Gastroesophageal sphincter (tissue), 4 donors: ENCODE measurements at regions not wholly inside any gene's neighbourhood (a gene's known extent, or its start where the extent isn't known, plus 50 kb on each side); places are given as distances from the start of the nearest gene placed in this dataset.

Experiments
- ATAC-seq: fragments of 150-250 bp; one replicate; pipeline ENCODE4 v1.9.1; 2016; ENCODE audit warnings: mild to moderate bottlenecking, moderate library complexity
- H3K27ac ChIP-seq, 4 donors: fragments of 200-600 bp; sonication (generic) in 3 of 4; 1 replicate in 3 of 4; 2 replicates in 1 of 4; pipeline ENCODE4 v1.5.1; 2016 to 2019
- H3K27me3 ChIP-seq: fragments of 200-600 bp; sonication (generic); one replicate; pipeline ENCODE4 v1.5.1; 2019
- H3K36me3 ChIP-seq, 2 donors: fragments of 200-600 bp; sonication (generic); one replicate each; pipeline ENCODE4 v1.5.1; 2019; ENCODE audit warnings: control low read depth in 1 of 2
- H3K4me1 ChIP-seq, 3 donors: fragments of 200-600 bp; sonication (generic); 1 replicate in 2 of 3; 2 replicates in 1 of 3; pipeline ENCODE4 v1.5.1; 2016 to 2019; ENCODE audit warnings: control low read depth in 2 of 3
- H3K4me3 ChIP-seq, 2 donors: fragments of 200-600 bp; sonication (generic); one replicate each; pipeline ENCODE4 v1.5.1; 2019; ENCODE audit warnings: mild to moderate bottlenecking in 1 of 2, moderate library complexity in 1 of 2
- H3K9me3 ChIP-seq, 3 donors: fragments of 200-600 bp; sonication (generic); one replicate each; pipeline ENCODE4 v1.5.1; 2017 to 2019; ENCODE audit warnings: control low read depth in 2 of 3
- EP300 ChIP-seq: sonication (generic); formaldehyde crosslinking; IDR thresholded peaks from one replicate; pipeline ENCODE4 v1.6.1; 2017; ENCODE audit warnings: antibody characterized with exemption, mild to moderate bottlenecking
- POLR2A ChIP-seq, 2 donors: fragments of 450-650 bp; IDR thresholded peaks; one replicate each; pipeline ENCODE4 v1.6.1; 2017; ENCODE audit warnings: antibody characterized with exemption in 2 of 2, mild to moderate bottlenecking in 2 of 2, moderate library complexity in 1 of 2
- POLR2AphosphoS5 ChIP-seq: sonication (generic); formaldehyde crosslinking; IDR thresholded peaks from one replicate; pipeline ENCODE4 v1.6.1; 2017; ENCODE audit warnings: antibody characterized with exemption
- WGBS, 2 donors: methylation state at CpG; one replicate each; pipeline ENCODE4 v1.1.5; 2018; ENCODE audit warnings: low coverage in 1 of 2; 5-methylcytosine and 5-hydroxymethylcytosine counted together
- TF ChIP-seq, protein P1 (sequence below), 4 experiments: fragments of 200-600 bp in 2 of 4; fragments of 450-650 bp in 2 of 4; sonication (generic) in 1 of 4; IDR thresholded peaks; one replicate each; pipeline ENCODE4 v1.5.1; 2017 to 2019; ENCODE audit warnings: antibody characterized with exemption in 4 of 4, mild to moderate bottlenecking in 2 of 4, moderate library complexity in 2 of 4

DNA sequence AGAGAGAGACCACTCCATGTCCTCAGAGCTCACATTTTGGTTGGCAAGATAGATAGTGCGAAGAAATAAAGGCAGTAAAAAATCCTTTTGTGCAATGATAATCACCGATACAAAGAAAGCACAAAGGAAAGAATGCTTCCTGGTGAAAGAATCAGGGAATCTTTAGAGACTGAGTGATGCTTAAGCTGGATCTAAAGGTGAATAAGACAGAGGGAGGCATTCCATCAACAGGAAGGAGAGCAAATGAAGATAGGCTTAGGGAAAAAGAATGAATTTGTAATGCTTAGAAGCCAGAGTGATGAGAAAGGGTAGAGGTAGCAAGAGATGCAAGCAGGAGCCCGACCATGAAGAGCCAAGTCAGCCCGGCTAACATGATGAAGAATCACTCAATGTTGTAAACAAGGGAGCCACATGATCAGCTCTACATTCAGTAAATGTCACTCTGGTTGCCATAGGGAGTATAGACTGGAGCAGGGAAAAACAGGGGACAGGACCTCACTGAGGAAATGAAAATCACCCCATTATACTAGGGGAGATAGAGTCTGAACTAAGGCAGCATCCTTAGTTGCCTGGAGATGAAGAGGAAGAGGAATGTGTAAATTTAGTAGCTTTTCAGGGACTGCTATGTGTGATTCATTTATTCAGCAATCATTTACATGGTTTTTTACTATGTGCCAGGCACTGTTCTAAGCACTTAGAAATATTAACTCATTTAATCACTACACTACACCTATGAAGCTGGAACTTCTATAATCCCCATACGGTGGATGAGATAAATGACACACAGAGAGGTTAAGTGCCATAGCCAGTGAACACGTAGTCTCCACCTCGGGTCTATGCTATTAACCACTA lies 402.6 kb upstream of the NFIA start:
- Histone ChIP-seq H3K27ac (no peak overlapping the region), H3K9me3 (no peaks in the 10 kb centered on the region), H3K36me3 (no peaks in the 10 kb centered on the region), H3K27me3 (no peaks in the 10 kb centered on the region), H3K4me1 (no peaks in the 10 kb centered on the region), H3K4me3 (no peak overlapping the region)
- no peak for ATAC-seq
- 75 to 79% methylated on average over 6 to 7 of the region's 7 CpGs for WGBS, 2 donors
- TF ChIP-seq, protein P1, sequence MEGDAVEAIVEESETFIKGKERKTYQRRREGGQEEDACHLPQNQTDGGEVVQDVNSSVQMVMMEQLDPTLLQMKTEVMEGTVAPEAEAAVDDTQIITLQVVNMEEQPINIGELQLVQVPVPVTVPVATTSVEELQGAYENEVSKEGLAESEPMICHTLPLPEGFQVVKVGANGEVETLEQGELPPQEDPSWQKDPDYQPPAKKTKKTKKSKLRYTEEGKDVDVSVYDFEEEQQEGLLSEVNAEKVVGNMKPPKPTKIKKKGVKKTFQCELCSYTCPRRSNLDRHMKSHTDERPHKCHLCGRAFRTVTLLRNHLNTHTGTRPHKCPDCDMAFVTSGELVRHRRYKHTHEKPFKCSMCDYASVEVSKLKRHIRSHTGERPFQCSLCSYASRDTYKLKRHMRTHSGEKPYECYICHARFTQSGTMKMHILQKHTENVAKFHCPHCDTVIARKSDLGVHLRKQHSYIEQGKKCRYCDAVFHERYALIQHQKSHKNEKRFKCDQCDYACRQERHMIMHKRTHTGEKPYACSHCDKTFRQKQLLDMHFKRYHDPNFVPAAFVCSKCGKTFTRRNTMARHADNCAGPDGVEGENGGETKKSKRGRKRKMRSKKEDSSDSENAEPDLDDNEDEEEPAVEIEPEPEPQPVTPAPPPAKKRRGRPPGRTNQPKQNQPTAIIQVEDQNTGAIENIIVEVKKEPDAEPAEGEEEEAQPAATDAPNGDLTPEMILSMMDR (IDR thresholded peaks at IDR 0.05) = no peak
- TF ChIP-seq POLR2A (IDR thresholded peaks at IDR 0.05) (no peak), EP300 (no peak), POLR2AphosphoS5 (no peak)

GRCh38 chr1:60678802-60679201 lies 403.6 kb upstream of the NFIA start:
- H3K27ac ChIP-seq = no peak overlapping the region
- WGBS, 2 donors = 72 to 75% methylated on average over 2 of the region's 2 CpGs
- no peaks in the 10 kb centered on the region for H3K36me3 ChIP-seq
- H3K4me1 ChIP-seq = no peaks in the 10 kb centered on the region
- no peak for ATAC-seq
- H3K4me3 ChIP-seq = no peak overlapping the region
- TF ChIP-seq POLR2AphosphoS5 (no peak), EP300 (no peak), POLR2A (IDR thresholded peaks at IDR 0.05) (no peak)
- TF ChIP-seq, protein P1 (IDR thresholded peaks at IDR 0.05) = no peak
- no peaks in the 10 kb centered on the region for H3K27me3 ChIP-seq
- H3K9me3 ChIP-seq = no peaks in the 10 kb centered on the region

DNA sequence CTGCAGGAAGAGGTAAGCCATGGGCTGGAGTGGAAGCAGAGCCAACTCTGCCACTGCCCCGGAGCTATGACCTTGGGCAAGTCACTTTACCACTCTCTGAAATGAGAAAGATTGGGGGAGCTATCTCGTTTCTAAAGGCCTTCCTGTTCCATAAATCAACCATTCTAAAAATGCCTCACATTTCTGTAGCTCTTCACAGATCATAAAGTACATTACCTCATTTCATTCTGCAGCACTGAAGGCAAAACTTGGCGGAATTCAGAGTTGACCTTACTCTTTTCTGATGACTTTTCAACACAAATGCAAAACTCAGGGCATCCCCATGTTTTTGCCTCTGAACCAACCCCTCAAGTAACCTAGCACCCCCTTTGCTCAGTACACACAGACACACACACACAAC lies 404.0 kb upstream of the NFIA start:
- no peak overlapping the region for H3K27ac ChIP-seq
- no peak overlapping the region for H3K4me3 ChIP-seq
- ATAC-seq = no peak
- WGBS, 2 donors = 69 to 75% methylated on average over 3 of the region's 3 CpGs
- no peaks in the 10 kb centered on the region for H3K36me3 ChIP-seq
- no peak for TF ChIP-seq POLR2A (IDR thresholded peaks at IDR 0.05)
- TF ChIP-seq, protein P1 (IDR thresholded peaks at IDR 0.05) = no peak
- TF ChIP-seq POLR2AphosphoS5 = no peak
- TF ChIP-seq EP300 = no peak
- no peaks in the 10 kb centered on the region for H3K27me3 ChIP-seq
- no peaks in the 10 kb centered on the region for H3K4me1 ChIP-seq
- H3K9me3 ChIP-seq = no peaks in the 10 kb centered on the region

- H3K27me3 ChIP-seq = no peaks in the 10 kb centered on the region
- TF ChIP-seq POLR2AphosphoS5 = no peak
- TF ChIP-seq, protein P1 (IDR thresholded peaks at IDR 0.05) = no peak
- no peak for TF ChIP-seq EP300
- no peak for TF ChIP-seq POLR2A (IDR thresholded peaks at IDR 0.05)
- no peak for ATAC-seq
- H3K36me3 ChIP-seq = no peaks in the 10 kb centered on the region
- WGBS, 2 donors = 86 to 94% methylated on average over 1 to 2 of the region's 2 CpGs
- H3K4me1 ChIP-seq = no peaks in the 10 kb centered on the region
- H3K27ac ChIP-seq = no peak overlapping the region
- no peak overlapping the region for H3K4me3 ChIP-seq
- H3K9me3 ChIP-seq = no peaks in the 10 kb centered on the region
These were observed 409.9 kb upstream of the NFIA start for GRCh38 chr1:60672449-60672848.

- TF ChIP-seq POLR2A (IDR thresholded peaks at IDR 0.05) (no peak), POLR2AphosphoS5 (no peak), EP300 (no peak)
- TF ChIP-seq, protein P1 (IDR thresholded peaks at IDR 0.05) = no peak
- Histone ChIP-seq H3K9me3 (no peaks in the 10 kb centered on the region), H3K4me3 (no peak overlapping the region), H3K27me3 (no peaks in the 10 kb centered on the region), H3K4me1 (no peaks in the 10 kb centered on the region), H3K36me3 (no peaks in the 10 kb centered on the region), H3K27ac (no peak overlapping the region)
- WGBS, 2 donors = 100% methylated on average over 1 to 3 of the region's 4 CpGs
- ATAC-seq = no peak
These were observed 412.1 kb upstream of the NFIA start for GRCh38 chr1:60670302-60670701.
